Endothelial cell of umbilical vein (primary cell): ENCODE measurements at regions not wholly inside any gene's neighbourhood (a gene's known extent, or its start where the extent isn't known, plus 50 kb on each side); places are given as distances from the start of the nearest gene placed in this dataset.

Source experiments
- BruUV-seq: library from RNA; stranded (reverse); fragments of 400-500 nt; replicated peaks from 2 replicates; lab custom pipeline; 2021; lab: Mats Ljungman, UMichigan
- CTCF ChIA-PET: fragments of 300-600, 350-600 bp; sonication (Branson Sonifier 250); formaldehyde crosslinking; loops from one replicate; lab custom pipeline; 2021; ENCODE audit warnings: antibody characterized with exemption, inconsistent platforms; lab: Charles Lee
- POLR2A ChIA-PET: fragments of 300-600, 350-600 bp; sonication (Branson Sonifier 250); formaldehyde crosslinking; loops from one replicate; lab custom pipeline; 2021; ENCODE audit warnings: antibody characterized with exemption, inconsistent platforms; lab: Charles Lee
- DNase-seq: peaks from one replicate; pipeline ENCODE4 v3.0.0-alpha.2; 2011; ENCODE audit warnings: low read depth, low spot score
- FAIRE-seq: peaks from 2 replicates; lab custom pipeline; 2011; peaks lifted over from hg19 to GRCh38; lab: Jason Lieb, UNC
- H2AFZ ChIP-seq: 2 replicates; pipeline ENCODE4 v1.6.0; 2012; ENCODE audit warnings: low read depth, low read length, control low read depth, inconsistent platforms
- H3K27ac ChIP-seq: 2 replicates; pipeline ENCODE4 v1.5.1; 2011; ENCODE audit warnings: low read depth, mild to moderate bottlenecking, control low read depth, low read length, moderate library complexity; ENCODE audit not compliant: insufficient read depth
- H3K27me3 ChIP-seq, 2 experiments: 2 replicates each; pipeline versions ENCODE4 v1.6.0 to v1.6.1; 2011; ENCODE audit warnings: low read length in 2 of 2, mixed read lengths in 1 of 2; ENCODE audit not compliant: control insufficient read depth in 2 of 2, insufficient read depth in 2 of 2
- H3K36me3 ChIP-seq, 2 experiments: 2 replicates in 1 of 2; 3 replicates in 1 of 2; pipeline ENCODE4 v1.5.1; 2011; ENCODE audit warnings: low read length in 2 of 2, mild to moderate bottlenecking in 1 of 2, moderate library complexity in 1 of 2; ENCODE audit not compliant: control insufficient read depth in 2 of 2, insufficient read depth in 2 of 2; ENCODE audit errors: extremely low read depth in 1 of 2
- H3K4me1 ChIP-seq: 3 replicates; pipeline ENCODE4 v1.5.1; 2011; ENCODE audit warnings: mild to moderate bottlenecking, low read length; ENCODE audit not compliant: control insufficient read depth, insufficient read depth; ENCODE audit errors: extremely low read depth
- H3K4me2 ChIP-seq: 2 replicates; pipeline ENCODE4 v1.6.1; 2011; ENCODE audit warnings: low read length, control low read depth, mixed read lengths; ENCODE audit not compliant: insufficient read depth
- H3K4me3 ChIP-seq, 3 experiments: fragments of 200-600 bp in 1 of 3; sonication (generic), shearing (Covaris generic) in 1 of 3; replicated peaks in 1 of 3; 2 replicates each; pipeline ENCODE4 v1.5.1; 2011 to 2016; ENCODE audit warnings: control low read depth in 3 of 3, low read length in 3 of 3, mild to moderate bottlenecking in 2 of 3, inconsistent platforms in 1 of 3, low read depth in 1 of 3, moderate library complexity in 1 of 3; ENCODE audit not compliant: insufficient read depth in 1 of 3
- H3K79me2 ChIP-seq: 2 replicates; pipeline ENCODE4 v1.6.0; 2012; ENCODE audit warnings: low read length, inconsistent platforms; ENCODE audit not compliant: control insufficient read depth, insufficient read depth
- H3K9ac ChIP-seq: replicated peaks from 2 replicates; pipeline ENCODE3; 2011; ENCODE audit warnings: low read length, control low read depth; ENCODE audit not compliant: insufficient read depth; ENCODE audit errors: extremely low read depth
- H3K9me1 ChIP-seq: replicated peaks from 3 replicates; pipeline ENCODE4 v1.6.0; 2011; ENCODE audit warnings: mild to moderate bottlenecking, low read length; ENCODE audit not compliant: control insufficient read depth, insufficient read depth; ENCODE audit errors: extremely low read depth
- H3K9me3 ChIP-seq: replicated peaks from 2 replicates; pipeline ENCODE4 v1.5.1; 2012; ENCODE audit warnings: low read length, inconsistent platforms; ENCODE audit not compliant: control insufficient read depth, insufficient read depth
- H4K20me1 ChIP-seq: replicated peaks from 2 replicates; pipeline ENCODE3; 2011; ENCODE audit warnings: mild to moderate bottlenecking, low read length; ENCODE audit not compliant: control insufficient read depth, insufficient read depth; ENCODE audit errors: extremely low read depth
- FOS ChIP-seq: IDR thresholded peaks from 2 replicates; pipeline ENCODE4 v1.6.1; 2011; ENCODE audit warnings: mild to moderate bottlenecking, low read length, moderate library complexity, borderline replicate concordance; ENCODE audit not compliant: insufficient read depth
- GATA2 ChIP-seq: IDR thresholded peaks from 2 replicates; pipeline ENCODE4 v1.7.0; 2011; ENCODE audit warnings: low read depth, mild to moderate bottlenecking, moderate library complexity, mixed read lengths, low read length; ENCODE audit not compliant: insufficient read length, insufficient read depth
- JUN ChIP-seq: IDR thresholded peaks from 2 replicates; pipeline ENCODE4 v1.6.1; 2011; ENCODE audit warnings: borderline replicate concordance, low read depth; ENCODE audit not compliant: insufficient read length, insufficient read depth
- MYC ChIP-seq: IDR thresholded peaks from one replicate; pipeline ENCODE4 v1.6.1; 2011; ENCODE audit warnings: mild to moderate bottlenecking, low read depth, low read length
- POLR2A ChIP-seq: IDR thresholded peaks from 2 replicates; pipeline ENCODE4 v1.6.1; 2012; ENCODE audit warnings: low read depth, mild to moderate bottlenecking, control low read depth, low read length
- POLR2AphosphoS5 ChIP-seq: IDR thresholded peaks from 2 replicates; pipeline ENCODE4 v1.6.1; 2012; ENCODE audit warnings: low read depth, mild to moderate bottlenecking, control low read depth, low read length, moderate library complexity; ENCODE audit not compliant: insufficient read depth
- dilution Hi-C: fragments of 300-500 bp; cut with MboI; formaldehyde crosslinking; loops from one replicate; pipeline ENCODE4 v1.15.0; 2019; ENCODE audit warnings: low sequenced_read_pairs; ENCODE audit not compliant: extremely low pct_ligation_motif_present
- intact Hi-C: fragments of 100-400 bp; cut with micrococcal nuclease; formaldehyde crosslinking; loops from one replicate; pipeline ENCODE4 v1.10.0; 2022
- TF ChIP-seq, protein P1 (sequence below), 2 donors: IDR thresholded peaks; 1 replicate in 1 of 2; 2 replicates in 1 of 2; pipeline ENCODE4 v1.5.1; 2011; ENCODE audit warnings: low read length in 2 of 2, mild to moderate bottlenecking in 2 of 2, moderate library complexity in 2 of 2, control low read depth in 1 of 2, inconsistent platforms in 1 of 2, low read depth in 1 of 2; ENCODE audit not compliant: insufficient read depth in 1 of 2; ENCODE audit errors: extremely low read depth in 1 of 2
- TF ChIP-seq, protein P2 (sequence below): IDR thresholded peaks from 2 replicates; pipeline ENCODE4 v1.6.1; 2011; ENCODE audit not compliant: insufficient read depth, insufficient read length

DNA sequence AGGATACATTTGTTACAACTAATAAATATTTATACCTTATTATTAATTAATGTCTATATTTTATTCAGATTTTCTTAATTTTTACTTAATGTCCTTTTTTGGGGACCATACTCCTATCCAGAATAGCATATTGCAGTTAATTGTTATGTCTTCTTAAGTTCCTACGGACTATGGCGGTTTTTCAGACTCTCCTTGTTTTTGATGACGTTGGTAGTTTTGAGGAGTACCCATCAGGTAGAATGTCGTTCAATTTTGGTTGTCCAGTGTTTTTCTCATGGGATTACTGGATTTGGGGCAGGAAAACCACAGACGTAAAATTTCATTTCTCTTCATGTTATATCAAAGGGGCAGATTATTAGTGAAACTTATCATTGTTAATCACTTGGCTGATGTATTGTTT is 223.7 kb downstream of the ISL1 start:
- Histone ChIP-seq H4K20me1 (no peaks in the 10 kb centered on the region), H3K9me1 (no peaks in the 10 kb centered on the region), H3K27me3 (peaks cover 0 to 3% of the 10 kb centered on the region in 2 experiments), H3K4me1 (no peaks in the 10 kb centered on the region), H3K9ac (no peak overlapping the region), H3K4me2 (no peak overlapping the region), H2AFZ (no peak overlapping the region), H3K27ac (no peak overlapping the region), H3K4me3 (no peak overlapping the region), H3K79me2 (no peaks in the 10 kb centered on the region), H3K9me3 (no peaks in the 10 kb centered on the region), H3K36me3 (no peaks in the 10 kb centered on the region)
- POLR2A ChIA-PET = no interaction called here
- intact Hi-C loops (no loop called here), dilution Hi-C loops (no loop called here)
- no TSS peak for BruUV-seq
- FAIRE-seq = no peak
- TF ChIP-seq, protein P1, sequence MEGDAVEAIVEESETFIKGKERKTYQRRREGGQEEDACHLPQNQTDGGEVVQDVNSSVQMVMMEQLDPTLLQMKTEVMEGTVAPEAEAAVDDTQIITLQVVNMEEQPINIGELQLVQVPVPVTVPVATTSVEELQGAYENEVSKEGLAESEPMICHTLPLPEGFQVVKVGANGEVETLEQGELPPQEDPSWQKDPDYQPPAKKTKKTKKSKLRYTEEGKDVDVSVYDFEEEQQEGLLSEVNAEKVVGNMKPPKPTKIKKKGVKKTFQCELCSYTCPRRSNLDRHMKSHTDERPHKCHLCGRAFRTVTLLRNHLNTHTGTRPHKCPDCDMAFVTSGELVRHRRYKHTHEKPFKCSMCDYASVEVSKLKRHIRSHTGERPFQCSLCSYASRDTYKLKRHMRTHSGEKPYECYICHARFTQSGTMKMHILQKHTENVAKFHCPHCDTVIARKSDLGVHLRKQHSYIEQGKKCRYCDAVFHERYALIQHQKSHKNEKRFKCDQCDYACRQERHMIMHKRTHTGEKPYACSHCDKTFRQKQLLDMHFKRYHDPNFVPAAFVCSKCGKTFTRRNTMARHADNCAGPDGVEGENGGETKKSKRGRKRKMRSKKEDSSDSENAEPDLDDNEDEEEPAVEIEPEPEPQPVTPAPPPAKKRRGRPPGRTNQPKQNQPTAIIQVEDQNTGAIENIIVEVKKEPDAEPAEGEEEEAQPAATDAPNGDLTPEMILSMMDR (IDR thresholded peaks at IDR 0.05; ENCODE audit: extremely low read depth in 1 of 2, insufficient read depth in 1 of 2, low read depth in 1 of 2, low read length in 2 of 2) = no peak
- no peak for TF ChIP-seq POLR2AphosphoS5
- TF ChIP-seq, protein P2, sequence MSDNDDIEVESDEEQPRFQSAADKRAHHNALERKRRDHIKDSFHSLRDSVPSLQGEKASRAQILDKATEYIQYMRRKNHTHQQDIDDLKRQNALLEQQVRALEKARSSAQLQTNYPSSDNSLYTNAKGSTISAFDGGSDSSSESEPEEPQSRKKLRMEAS = no peak
- no peak for TF ChIP-seq JUN
- TF ChIP-seq FOS = no peak
- no peak for TF ChIP-seq POLR2A
- TF ChIP-seq MYC = no peak
- no peak for TF ChIP-seq GATA2
- CTCF ChIA-PET = interaction anchor here (1.3 kb wide), 1 partner anchor 235 kb away, joined by 5 read pairs; no protein-coding TSS in a partner anchor
- no peak for DNase-seq
